HG02610 (cell line): ENCODE measurements at regions not wholly inside any gene's neighbourhood (a gene's known extent, or its start where the extent isn't known, plus 50 kb on each side); places are given as distances from the start of the nearest gene placed in this dataset.
"Not testable (repeated sequence)": the region's sequence is repeated elsewhere in the genome, so short reads cannot be mapped to it uniquely, and the experiment has no call there.

ENCODE experiments used
- ATAC-seq: cut with Tn5 transposase; IDR thresholded peaks from one replicate; pipeline ENCODE4 v1.9.1; 2021; ENCODE audit warnings: mild to moderate bottlenecking, moderate library complexity; ENCODE audit not compliant: unreplicated experiment

DNA sequence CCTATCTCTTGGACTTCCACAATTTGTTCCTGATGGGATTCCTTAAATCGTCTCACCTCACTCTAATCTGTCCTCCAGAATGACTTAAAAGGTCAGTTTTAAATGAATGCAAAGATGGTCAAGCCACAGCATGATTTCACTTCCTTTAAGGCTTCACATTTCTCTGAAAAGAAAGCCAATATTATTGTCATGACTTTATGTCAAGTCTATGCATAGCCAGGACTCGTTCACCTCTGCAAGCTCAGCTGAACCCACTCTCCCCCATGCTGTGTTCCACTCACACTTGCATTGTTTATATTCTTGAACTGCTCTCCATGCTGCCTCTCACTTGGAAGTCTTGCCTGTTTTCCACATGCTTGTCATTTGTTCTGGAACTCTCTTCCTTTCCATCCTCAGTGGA, 298.4 kb upstream of the MMADHC start:
- ATAC-seq = no peak

DNA sequence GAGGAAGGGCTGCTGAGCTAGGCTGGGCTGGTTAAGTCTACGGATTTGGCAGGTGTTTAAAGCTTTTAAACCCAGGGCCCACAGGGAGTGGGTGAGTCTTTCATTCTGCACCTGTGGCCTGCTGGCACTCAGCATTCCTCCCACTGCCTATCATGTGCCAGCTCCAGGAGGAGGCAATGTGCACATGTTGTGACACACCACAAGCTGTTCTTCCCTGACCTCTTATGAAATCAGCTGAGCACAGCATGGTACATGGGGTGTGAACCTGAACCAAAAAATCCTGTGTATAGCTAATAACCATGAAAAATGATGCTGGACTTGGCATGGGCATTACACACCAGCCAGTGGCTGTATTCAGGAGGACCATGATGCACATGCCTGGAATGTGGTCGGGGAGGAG, 297.9 kb upstream of the MMADHC start:
- no peak for ATAC-seq

DNA sequence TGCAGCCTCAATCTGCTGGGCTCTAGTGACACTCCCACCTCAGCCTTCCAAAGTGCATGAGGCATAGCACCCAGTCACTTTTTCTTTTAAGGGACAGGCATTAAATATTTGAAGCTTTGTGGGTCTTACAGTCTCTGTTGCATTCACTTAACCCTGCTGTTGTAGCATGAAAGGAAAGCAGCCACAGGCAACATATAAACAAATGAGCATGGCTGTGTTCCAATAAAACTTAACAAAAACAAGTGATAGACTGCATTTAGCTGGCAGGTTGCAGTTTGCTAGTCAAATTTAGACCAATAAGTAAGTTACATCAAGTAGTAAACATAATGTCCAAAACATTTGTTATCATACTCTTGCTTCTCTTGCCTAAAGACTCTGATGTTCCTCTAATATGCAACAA, 297.3 kb upstream of the MMADHC start:
- no peak for ATAC-seq

DNA sequence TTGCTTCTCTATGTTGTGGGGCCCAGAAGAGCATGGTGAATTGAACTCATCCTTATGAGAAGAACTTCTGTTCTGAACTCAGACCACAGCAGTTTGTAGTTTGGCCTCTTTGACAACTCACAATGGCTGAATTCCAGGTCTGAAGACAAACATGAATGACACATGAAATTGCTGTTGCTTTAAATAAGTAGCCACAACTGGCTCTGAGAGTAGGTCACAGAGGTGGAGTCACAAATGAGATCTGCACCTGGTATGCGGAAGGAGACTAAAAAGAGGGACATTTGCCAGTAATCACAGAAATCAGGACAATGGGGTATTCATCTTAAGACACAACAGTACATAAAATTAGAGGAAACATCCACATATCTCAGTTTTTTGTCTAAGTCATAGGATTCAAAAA, 290.3 kb upstream of the MMADHC start:
- ATAC-seq = no peak

DNA sequence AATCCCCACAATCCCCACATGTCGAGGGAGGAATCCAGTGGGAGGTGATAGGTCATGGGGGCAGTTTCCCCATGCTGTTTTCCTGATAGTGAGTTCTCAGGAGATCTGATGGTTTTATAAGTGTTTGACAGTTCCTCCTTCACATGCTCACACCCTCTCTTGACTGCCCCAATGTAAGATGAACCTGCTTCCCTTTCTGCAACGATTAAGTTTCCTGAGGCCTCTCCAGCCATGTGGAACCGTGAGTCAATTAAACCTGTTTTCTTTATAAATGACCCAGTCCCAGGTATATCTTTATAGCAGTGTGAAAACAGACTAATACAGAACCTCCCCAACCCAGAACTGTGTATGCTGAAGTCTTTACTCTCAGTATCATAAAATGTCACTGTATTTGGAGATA, 289.5 kb upstream of the MMADHC start:
- no peak for ATAC-seq

DNA sequence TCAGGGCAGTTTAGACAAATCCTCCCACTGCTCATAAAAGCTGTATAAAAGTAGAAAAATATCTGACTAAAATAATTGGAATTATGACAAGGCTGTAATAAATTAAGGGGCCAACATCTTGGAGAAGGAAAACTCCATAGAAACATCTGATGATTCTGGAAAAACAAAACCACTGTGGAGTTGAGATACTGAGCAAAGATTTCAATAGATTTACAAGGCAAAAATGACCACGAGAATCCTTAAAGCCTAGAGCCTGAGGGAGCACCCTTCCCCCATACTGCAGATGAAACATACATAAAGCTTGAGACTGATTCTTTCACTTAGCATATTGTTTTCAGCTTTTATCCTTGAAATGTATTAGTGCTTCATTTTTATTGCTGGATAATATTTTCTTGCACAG, 286.4 kb upstream of the MMADHC start:
- ATAC-seq = no peak

DNA sequence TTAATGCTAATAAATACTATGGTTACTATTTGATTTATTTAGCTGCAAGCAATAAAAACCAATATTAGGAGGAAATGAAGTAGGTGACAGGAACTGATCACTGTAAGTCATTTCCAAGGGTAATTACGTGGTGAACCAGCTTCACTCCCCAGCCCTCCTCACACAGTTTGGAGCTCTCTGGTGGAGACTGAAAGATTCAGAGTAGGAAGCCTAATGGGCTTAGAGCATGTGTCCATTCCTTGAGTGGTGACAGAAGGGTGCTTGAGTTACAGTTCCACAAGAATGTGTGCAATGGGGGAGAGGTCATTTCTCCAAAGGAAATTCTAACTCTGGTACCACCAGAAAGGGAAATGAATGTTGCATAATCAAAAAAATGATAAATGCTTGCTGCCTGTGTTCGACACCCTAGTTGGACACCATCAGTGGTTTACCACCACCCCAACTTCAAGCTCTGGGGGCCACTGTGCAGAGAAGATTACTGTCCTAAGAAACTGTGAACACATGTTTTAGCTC, 285.1 kb upstream of the MMADHC start:
- ATAC-seq = no peak

DNA sequence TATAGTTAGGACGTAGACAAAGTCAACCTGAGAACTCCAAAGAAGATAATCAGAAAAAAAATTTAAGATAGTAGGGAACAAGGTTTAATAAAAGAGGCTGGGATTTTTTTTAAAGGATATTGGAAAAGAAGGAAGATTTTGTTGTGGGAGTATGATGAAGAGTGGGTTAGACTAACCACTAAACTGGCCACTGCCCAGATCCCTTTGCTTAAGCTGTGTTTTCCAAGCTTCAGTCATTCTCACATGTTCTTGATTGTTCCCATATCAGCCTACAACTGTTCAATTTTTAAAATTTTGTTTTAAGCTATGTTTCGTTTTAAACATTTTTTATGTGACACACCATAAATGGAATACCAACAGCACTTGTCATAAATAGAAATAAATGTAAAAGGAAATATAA, 284.5 kb upstream of the MMADHC start:
- no peak for ATAC-seq

DNA sequence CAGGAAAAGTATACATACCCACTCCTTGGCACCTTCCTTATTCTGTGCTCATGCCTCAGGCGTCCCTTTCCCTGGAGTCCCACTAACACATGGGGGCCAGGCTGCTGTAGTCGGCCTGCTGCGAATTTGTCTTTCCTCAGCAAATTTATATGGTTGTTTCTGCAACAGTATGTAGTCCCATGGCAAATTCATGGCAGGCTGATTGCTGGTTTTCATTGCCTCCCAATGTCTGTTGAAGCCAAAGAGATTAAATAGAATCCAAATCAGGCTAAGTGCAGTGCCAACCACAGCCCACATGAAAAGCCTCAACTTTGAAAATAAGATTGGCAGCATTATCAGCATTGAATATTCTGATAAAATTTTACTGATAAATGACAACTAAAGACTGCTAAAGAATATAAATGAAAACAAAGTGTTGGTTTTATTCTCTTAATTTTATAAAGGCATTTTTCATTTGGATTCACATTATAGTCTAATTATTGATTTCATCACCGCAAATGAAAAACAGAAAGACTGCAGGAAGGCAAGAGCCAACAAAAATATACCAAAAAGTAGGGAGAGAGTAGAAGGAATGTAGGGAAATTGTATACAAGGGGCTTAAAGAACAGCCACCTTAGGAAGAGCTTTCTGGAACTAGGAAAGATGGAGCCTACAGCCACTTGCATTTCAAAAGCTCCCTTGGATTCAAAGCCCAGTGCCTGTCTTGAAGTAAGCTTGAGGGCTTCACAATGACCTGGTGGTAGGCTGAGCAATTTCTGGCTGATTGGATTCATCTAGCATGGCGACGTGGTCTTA, 283.7 kb upstream of the MMADHC start:
- ATAC-seq = no peak

DNA sequence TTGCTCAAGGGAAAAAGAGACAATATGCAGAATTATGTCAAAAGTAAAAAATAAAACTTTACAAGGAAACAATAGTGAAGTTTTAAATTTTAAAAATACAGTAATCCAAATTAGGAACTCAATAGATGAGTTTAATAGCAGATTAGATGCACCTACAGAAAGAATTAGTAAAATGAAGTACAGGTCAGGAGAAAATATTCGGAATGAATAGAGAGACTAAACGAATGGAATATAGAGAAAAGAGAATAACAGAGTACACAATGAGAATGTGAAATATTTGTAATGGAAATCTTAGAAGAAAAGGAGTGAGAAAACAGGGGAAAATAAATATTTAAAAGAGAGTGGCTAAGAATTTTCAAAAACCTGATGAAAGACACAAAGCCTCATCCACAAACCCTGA, 275.7 kb upstream of the MMADHC start:
- ATAC-seq = no peak

DNA sequence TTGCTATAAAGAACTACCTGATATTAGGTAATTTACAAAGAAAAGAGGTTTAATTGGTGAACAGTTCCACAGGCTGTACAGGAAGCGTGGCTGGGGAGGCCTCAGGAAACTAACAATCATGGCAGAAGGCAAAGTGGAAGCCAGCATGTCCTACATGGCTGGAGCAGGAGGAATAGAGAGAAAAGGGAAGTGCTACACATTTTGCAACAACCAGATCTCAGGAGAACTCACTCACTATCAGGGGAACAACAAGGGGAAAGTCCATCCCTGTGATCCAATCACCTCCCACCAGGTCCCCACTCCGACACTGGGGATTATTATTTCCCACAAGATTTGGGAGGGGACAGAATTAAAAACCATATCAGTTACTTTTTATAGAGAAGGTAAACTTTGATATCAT, 273.5 kb upstream of the MMADHC start:
- ATAC-seq = no peak

DNA sequence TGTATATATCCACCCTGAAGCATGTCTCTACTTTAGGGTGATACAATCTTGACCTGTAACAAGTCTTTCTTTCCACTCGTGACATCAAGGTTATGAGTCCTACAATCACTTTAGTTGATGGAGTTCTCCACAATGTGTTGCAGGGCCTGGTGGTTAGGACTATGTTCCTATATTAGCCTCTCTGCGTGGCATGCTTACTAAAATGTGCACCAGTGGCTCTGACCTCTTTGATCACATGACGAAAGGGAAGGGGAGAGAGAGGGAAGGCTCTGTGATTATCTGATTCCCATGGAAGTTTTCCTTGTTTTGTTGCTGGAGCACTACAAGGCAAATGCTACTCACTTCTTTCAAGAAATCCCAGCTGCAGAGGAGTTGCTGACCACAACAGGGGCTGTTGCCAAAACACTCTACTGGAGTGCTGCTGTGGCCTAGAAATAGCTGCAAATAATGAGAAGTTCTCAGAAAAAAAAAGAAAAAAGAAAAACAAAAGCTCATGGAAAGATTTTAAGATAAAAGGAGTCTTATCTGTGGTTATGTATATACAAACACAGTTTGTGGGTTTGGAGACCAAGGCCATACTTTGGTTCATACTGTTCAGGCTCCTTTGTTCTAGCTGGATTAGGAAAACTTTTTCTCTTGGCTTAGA, 272.8 kb upstream of the MMADHC start:
- ATAC-seq = no peak

DNA sequence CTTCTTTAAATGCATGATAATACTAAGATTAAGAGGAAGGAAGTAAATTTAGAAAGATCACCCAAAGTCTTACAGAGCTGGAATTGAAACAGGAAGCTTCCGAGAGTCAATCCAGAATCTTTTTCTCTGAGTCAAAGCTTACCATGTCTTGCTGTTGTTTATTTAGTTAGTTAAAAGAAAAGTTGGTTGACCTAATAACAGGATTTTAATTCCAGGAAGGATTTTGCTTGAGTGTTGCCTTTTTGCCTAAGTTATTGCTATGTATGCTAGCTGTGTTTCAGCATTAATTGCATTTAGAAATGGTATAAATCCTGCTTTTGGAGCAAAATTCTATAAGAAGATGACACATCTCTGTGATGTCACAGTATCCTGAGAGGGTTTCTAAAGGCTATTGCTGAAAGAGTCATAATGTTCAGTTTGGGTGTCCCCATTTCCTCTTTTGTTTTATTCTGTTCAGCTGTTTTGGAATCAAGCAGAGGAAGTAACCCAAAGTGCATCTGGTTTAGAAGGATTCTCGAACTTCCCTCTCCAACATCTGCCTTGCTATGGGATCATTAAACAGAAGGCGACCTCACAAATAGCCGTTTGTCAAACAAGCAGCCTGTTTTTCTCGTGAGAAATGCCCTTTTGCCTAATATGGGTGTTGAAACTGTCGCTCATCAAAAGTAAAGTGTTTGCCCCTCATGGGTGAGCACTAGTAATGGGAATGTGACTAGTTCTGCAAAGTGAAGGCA, 271.5 kb upstream of the MMADHC start:
- ATAC-seq = no peak

DNA sequence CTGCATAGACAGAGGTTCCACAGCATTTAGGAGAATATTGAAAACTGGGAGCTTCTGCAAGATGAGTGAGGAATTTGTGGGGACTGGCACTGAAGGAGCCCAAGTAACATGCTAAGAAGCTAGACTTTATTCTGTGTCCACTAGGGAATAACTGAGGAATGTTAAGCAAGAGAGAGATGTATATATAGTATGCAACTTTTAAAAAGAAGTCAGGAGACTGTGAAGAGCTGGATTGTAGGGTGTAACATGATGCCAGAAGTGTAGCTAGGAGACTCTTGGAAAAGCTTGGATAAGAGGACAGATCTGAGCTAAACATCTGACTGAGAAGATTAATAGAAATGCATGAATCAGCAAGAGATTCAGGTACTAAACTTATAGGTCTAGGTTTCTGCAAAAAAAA, 270.6 kb upstream of the MMADHC start:
- ATAC-seq = no peak

DNA sequence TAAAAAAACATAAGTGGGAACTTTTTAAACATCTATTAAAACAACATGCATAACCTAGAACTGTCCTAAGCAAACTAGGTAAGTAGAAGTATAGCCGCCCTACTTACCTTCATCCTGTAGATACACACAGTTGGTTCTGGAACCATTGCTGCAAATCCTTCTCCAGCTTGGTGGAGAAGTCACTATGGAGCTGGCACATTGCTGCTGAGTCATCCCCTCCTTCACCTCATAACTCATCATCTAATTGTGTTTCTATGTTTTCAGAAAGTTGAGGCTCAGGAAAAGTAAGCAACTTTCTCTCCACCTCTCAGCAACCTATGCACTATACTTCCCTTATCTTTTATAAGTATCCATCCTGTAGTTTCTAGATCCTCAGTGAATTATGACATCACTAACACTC, 269.8 kb upstream of the MMADHC start:
- ATAC-seq = no peak

DNA sequence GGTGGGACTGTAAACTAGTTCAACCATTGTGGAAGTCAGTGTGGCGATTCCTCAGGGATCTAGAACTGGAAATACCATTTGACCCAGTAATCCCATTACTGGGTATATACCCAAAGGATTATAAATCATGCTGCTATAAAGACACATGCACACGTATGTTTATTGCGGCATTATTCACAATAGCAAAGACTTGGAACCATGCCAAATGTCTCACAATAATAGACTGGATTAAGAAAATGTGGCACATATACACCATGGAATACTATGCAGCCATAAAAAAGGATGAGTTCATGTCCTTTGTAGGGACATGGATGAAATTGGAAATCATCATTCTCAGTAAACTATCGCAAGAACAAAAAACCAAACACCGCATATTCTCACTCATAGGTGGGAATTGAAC, 268.3 kb upstream of the MMADHC start:
- not testable (repeated sequence) for ATAC-seq

DNA sequence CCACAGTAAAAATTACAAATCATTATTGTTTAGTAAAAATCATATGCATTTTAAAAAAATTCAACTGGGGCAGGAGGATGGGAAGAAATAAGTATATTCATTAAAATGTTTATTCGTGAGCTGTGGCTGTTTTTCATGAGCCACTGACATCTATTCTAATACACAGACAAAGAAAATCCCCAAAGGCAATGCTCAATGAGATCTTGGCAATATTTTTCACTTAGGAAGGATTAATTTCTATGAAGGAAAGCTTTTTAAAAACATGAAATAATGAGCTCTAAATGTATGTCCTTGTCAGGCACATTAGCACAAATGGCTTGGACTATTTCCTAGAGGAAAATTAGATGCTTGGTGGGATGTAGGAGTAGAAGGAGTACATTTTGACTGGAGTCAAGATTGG, 262.0 kb upstream of the MMADHC start:
- ATAC-seq = no peak

DNA sequence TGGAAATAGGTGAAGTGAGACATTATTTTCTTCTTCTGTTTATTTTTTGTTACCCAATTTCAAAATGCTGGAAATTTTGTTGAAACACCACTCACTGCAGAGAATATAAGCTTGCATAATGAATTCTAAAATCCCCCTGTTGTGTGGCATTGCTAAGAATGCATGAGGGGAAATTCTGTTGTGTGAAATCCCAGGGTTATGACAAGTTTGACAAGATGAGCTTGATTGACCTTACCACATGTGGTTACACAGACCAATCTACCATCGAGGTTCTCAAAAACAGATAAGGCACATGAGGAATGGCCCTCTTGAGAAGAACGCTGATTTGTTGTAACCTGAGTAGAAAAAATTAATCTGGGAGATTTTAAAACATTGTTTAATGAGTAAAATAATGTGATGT, 261.6 kb upstream of the MMADHC start:
- peak; percentile 74 for ATAC-seq

DNA sequence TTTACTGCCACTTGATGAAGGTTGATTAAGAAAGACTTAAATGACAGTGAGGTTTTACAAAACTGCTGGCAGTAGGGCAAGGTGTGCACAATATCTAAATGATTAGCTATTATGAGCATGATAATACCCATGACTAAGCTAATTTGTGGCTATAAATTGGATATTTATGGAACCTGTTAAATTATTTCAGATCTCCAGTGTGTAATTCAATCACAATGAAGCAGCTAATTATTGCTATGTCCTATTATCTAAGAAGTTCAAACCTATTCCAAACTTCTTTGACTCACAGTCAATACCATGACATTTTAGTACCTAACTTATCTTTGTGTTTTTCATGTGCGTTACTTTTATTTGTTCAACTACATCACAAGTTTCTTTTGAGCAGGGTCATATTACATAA, 253.8 kb upstream of the MMADHC start:
- no peak for ATAC-seq

DNA sequence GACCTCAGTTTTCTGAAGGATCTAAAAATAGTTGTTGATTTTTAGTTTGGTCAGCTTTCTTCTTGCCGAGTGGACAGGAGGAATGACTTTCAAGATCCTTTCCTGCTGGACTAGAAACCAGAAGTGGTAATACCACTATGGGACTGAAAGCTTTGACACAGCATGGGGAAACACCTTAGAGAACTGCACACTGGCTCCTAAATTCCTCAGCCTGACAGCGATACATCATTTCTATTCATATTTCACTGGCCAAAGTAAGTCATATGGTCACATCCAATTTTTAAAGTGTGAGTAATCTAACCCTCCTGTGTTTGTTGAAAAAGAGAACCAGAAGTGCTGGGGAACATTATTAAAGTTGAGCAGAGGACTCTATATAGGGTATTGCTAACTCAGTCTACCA, 244.7 kb upstream of the MMADHC start:
- ATAC-seq = no peak

DNA sequence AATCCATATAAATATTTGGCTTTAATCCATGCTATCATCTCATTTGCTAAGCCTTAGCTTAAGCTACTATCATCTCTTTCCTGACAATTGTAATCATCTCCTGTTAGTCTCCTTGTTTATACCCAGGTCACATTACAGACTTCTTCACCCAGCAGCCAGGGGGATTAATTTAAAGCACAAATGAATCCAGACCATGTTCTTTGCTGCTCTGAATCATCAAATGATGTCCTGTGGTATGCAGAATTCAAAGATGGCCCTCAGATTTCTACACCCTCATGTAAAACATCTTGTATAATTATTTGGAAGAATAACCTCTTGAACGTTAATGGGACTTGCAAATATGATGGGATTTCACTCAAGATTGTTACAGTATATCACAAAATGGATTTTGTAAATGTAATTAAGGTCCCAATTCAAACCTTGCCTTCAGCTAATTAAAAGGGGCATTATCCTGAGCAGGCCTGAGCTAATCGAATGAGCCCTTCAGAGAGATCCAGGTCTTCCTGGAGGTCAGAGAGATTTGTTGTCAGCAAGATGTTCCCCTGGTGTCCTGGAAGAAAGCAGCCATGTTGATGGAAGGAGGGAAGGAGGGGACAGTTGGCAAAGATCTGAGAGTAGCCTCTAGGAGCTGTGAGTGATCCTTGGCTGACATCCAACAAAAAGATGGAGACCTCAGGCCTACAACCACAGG, 241.1 kb upstream of the MMADHC start:
- no peak for ATAC-seq
